Left ventricle myocardium inferior (tissue), 1 donor: ENCODE measurements at regions not wholly inside any gene's neighbourhood (a gene's known extent, or its start where the extent isn't known, plus 50 kb on each side); places are given as distances from the start of the nearest gene placed in this dataset.

Source experiments
- DNase-seq: peaks from one replicate; pipeline ENCODE4 v3.0.0-alpha.2; 2020
- H3K27ac ChIP-seq: fragments of 200-600 bp; replicated peaks from 2 replicates; pipeline ENCODE4 v1.8.0; 2021
- H3K27me3 ChIP-seq: fragments of 200-600 bp; 2 replicates; pipeline ENCODE4 v1.8.0; 2021; ENCODE audit warnings: low read depth
- H3K36me3 ChIP-seq: fragments of 200-600 bp; 2 replicates; pipeline ENCODE4 v1.8.0; 2021
- H3K4me1 ChIP-seq: fragments of 200-600 bp; 2 replicates; pipeline ENCODE4 v1.8.0; 2021
- H3K4me3 ChIP-seq: fragments of 200-600 bp; 2 replicates; pipeline ENCODE4 v1.8.0; 2021; ENCODE audit warnings: mild to moderate bottlenecking, moderate library complexity
- H3K9me3 ChIP-seq: fragments of 200-600 bp; replicated peaks from 2 replicates; pipeline ENCODE4 v1.8.0; 2021
- CTCF ChIP-seq: fragments of 200-600 bp; IDR thresholded peaks from 2 replicates; pipeline ENCODE4 v1.8.0; 2021; ENCODE audit warnings: antibody characterized with exemption, mild to moderate bottlenecking, borderline replicate concordance
- intact Hi-C: fragments of 100-400 bp; cut with micrococcal nuclease; formaldehyde crosslinking; loops from one replicate; pipeline ENCODE4 v1.11.0; 2022
- donor health status: DM: no; HTN: yes; CAD: no; lungs with severe emphysema.

DNA sequence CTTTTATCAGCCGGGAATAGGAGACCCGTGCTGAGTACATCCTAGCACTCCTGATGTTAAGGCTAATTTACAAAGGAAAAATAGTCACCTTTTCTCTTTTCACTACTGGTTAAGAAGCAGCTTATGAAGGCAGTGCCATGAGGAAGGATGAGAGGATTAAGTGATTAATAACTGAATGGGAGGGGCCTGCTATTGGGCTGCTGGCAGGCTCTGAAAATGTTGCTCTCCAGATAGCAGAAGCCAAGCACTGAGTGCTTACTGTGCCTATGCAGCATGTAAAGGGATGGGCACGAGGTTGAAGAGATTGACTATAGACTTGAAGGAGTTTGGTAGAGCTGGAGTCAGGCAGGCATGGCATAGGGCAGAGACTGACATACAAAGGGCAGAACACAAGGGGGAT lies 282.4 kb upstream of the THSD7B start:
- H3K4me3 ChIP-seq, result no peak overlapping the region
- H3K27me3 ChIP-seq, result peaks cover 7% of the 10 kb centered on the region
- no peak for TF ChIP-seq CTCF
- H3K4me1 ChIP-seq, result no peaks in the 10 kb centered on the region
- no peak overlapping the region for H3K27ac ChIP-seq
- no peaks in the 10 kb centered on the region for H3K36me3 ChIP-seq
- intact Hi-C loops, result no loop called here
- peaks cover 15% of the 10 kb centered on the region for H3K9me3 ChIP-seq
- DNase-seq, result no peak

DNA sequence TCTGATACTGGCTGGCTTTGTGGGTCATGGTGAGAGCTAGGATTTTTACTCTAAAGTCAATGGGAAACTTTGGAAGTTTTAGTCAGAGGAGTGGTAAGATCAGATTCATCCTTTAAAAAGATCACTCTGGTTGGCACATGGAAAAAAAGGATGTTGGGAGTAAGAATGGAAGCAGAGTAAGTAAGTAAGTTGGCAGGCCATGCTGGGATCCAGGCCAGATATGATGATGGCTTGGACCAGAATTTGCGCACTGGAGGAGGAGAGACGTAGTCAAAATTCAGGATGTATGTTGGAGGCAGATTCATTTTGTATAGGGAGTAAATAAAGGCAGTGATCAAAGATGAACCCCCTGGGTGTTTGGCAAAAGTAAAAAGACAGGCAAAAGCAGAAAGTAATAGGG lies 283.3 kb upstream of the THSD7B start:
- Histone ChIP-seq H3K4me3 (no peak overlapping the region), H3K27me3 (peaks cover 7% of the 10 kb centered on the region), H3K36me3 (no peaks in the 10 kb centered on the region), H3K27ac (no peak overlapping the region), H3K4me1 (no peaks in the 10 kb centered on the region), H3K9me3 (peaks cover 24% of the 10 kb centered on the region)
- TF ChIP-seq CTCF, result no peak
- intact Hi-C loops, result no loop called here
- no peak for DNase-seq

DNA sequence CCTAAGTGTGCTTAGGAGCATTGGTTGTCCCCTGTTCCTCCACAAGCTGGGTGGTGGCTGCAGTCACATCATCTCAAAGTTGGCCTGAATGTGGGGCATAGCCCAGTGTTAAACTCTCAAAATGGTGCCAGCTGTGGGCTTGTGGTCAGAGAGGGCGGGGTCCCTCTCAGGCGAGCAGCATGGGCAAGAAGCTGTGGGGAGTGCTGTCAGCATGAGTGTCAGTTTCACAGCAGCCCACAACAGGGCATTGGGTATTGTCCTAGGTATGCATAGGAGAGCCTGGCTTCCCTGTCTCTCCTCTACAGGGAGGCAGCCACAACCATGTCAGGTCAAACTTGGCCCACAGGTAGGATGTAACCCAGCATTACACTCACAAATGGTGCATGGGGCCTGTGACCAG lies 285.6 kb upstream of the THSD7B start:
- no peaks in the 10 kb centered on the region for H3K36me3 ChIP-seq
- peaks cover 7% of the 10 kb centered on the region for H3K27me3 ChIP-seq
- no peak for TF ChIP-seq CTCF
- DNase-seq, result no peak
- no peaks in the 10 kb centered on the region for H3K4me1 ChIP-seq
- no peak overlapping the region for H3K4me3 ChIP-seq
- no peak overlapping the region for H3K27ac ChIP-seq
- intact Hi-C loops, result no loop called here
- H3K9me3 ChIP-seq, result peaks cover 24% of the 10 kb centered on the region

- no peak for DNase-seq
- H3K9me3 ChIP-seq, result peaks cover 9% of the 10 kb centered on the region
- no peak for TF ChIP-seq CTCF
- no peaks in the 10 kb centered on the region for H3K36me3 ChIP-seq
- no peak overlapping the region for H3K4me3 ChIP-seq
- H3K4me1 ChIP-seq, result no peaks in the 10 kb centered on the region
- H3K27ac ChIP-seq, result no peak overlapping the region
- intact Hi-C loops, result no loop called here
- H3K27me3 ChIP-seq, result peaks cover 22% of the 10 kb centered on the region
These were observed 296.5 kb upstream of the THSD7B start for GRCh38 chr2:136468799-136469369.

DNA sequence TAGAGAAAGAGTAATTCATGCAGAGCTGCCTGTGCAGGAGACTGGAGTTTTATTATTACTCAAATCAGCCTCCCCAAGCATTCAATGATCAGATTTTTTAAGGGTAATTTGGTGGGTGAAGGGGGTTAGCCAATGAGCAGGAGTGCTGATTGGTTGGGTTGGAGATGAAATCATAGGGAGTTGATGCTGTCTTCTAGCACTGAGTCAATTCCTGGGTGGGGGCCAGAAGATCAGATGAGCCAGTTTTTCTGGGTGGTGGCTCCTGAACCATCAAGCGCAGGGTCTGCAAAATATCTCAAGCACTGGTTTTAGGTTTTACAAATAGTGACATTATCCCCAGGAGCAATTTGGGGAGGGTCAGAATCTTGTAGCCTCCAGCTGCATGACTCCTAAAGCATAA lies 312.8 kb upstream of the THSD7B start:
- no peak for TF ChIP-seq CTCF
- intact Hi-C loops, result no loop called here
- no peak for DNase-seq
- Histone ChIP-seq H3K36me3 (no peaks in the 10 kb centered on the region), H3K9me3 (no peaks in the 10 kb centered on the region), H3K4me3 (no peak overlapping the region), H3K27me3 (peaks cover 59% of the 10 kb centered on the region), H3K27ac (no peak overlapping the region), H3K4me1 (no peaks in the 10 kb centered on the region)
